GM23338 (cell line): ENCODE measurements at regions not wholly inside any gene's neighbourhood (a gene's known extent, or its start where the extent isn't known, plus 50 kb on each side); places are given as distances from the start of the nearest gene placed in this dataset.

Experiments
- ATAC-seq: fragments of 200-7000 bp; cut with Tn5 transposase; 3 replicates; pipeline ENCODE4 v1.9.1; 2020
- DNase-seq: peaks from one replicate; pipeline ENCODE4 v3.0.0-alpha.2; 2015; ENCODE audit warnings: low spot score
- H2AFZ ChIP-seq: fragments of 200-600 bp; sonication (generic); 2 replicates; pipeline ENCODE4 v1.8.0; 2016; ENCODE audit warnings: antibody characterized with exemption, mild to moderate bottlenecking, moderate library complexity
- H3F3A ChIP-seq: fragments of 200-600 bp; sonication (generic); replicated peaks from 2 replicates; pipeline ENCODE4 v1.8.0; 2017; ENCODE audit warnings: antibody characterized with exemption, mixed run types, low read depth
- H3K27ac ChIP-seq: fragments of 200-600 bp; sonication (generic); 2 replicates; pipeline ENCODE4 v1.6.1; 2016; ENCODE audit warnings: low read depth
- H3K27me3 ChIP-seq: fragments of 200-600 bp; sonication (generic); 2 replicates; pipeline ENCODE4 v1.8.0; 2016; ENCODE audit warnings: mild to moderate bottlenecking, mixed run types, moderate library complexity; ENCODE audit not compliant: insufficient read depth
- H3K36me3 ChIP-seq: fragments of 200-600 bp; sonication (generic); 2 replicates; pipeline ENCODE4 v1.8.0; 2016; ENCODE audit warnings: mild to moderate bottlenecking; ENCODE audit not compliant: insufficient read depth
- H3K4me1 ChIP-seq: fragments of 200-600 bp; sonication (generic); 2 replicates; pipeline ENCODE4 v1.8.0; 2016; ENCODE audit warnings: mild to moderate bottlenecking, moderate library complexity; ENCODE audit not compliant: insufficient read depth
- H3K4me2 ChIP-seq: fragments of 200-600 bp; sonication (generic); 2 replicates; pipeline ENCODE4 v1.7.1; 2017; ENCODE audit warnings: mixed run types
- H3K4me3 ChIP-seq: fragments of 200-600 bp; sonication (generic); 2 replicates; pipeline ENCODE4 v1.6.1; 2016; ENCODE audit warnings: mixed run types
- H3K79me2 ChIP-seq: fragments of 200-600 bp; sonication (generic); replicated peaks from 2 replicates; pipeline ENCODE4 v1.8.0; 2017; ENCODE audit warnings: mild to moderate bottlenecking; ENCODE audit not compliant: insufficient read depth
- H3K9me2 ChIP-seq: fragments of 200-600 bp; sonication (generic); 2 replicates; pipeline ENCODE4 v1.8.0; 2017; ENCODE audit not compliant: insufficient read depth
- H4K20me1 ChIP-seq: fragments of 200-600 bp; sonication (generic); replicated peaks from 2 replicates; pipeline ENCODE4 v1.8.0; 2017; ENCODE audit warnings: mild to moderate bottlenecking; ENCODE audit not compliant: insufficient read depth
- H3K27ac Mint-ChIP-seq: 2 replicates; pipeline ENCODE4 v1.8.0; 2020; ENCODE audit warnings: inconsistent platforms, mild to moderate bottlenecking, moderate library complexity, mixed read lengths
- H3K27me3 Mint-ChIP-seq: 3 replicates; pipeline ENCODE4 v1.8.0; 2022; ENCODE audit warnings: low read depth, mild to moderate bottlenecking, moderate library complexity, mixed read lengths, inconsistent platforms; ENCODE audit not compliant: insufficient read depth, poor library complexity
- H3K36me3 Mint-ChIP-seq: 3 replicates; pipeline ENCODE4 v1.8.0; 2021; ENCODE audit warnings: low read depth, mild to moderate bottlenecking, inconsistent platforms, moderate library complexity, mixed read lengths
- H3K4me1 Mint-ChIP-seq: 3 replicates; pipeline ENCODE4 v1.8.0; 2020; ENCODE audit warnings: mild to moderate bottlenecking, inconsistent platforms, mixed read lengths
- H3K4me3 Mint-ChIP-seq: 3 replicates; pipeline ENCODE4 v1.8.0; 2021; ENCODE audit warnings: moderate library complexity, mild to moderate bottlenecking, inconsistent platforms, mixed read lengths
- H3K9me3 Mint-ChIP-seq: 3 replicates; pipeline ENCODE4 v1.8.0; 2020; ENCODE audit warnings: moderate library complexity, mild to moderate bottlenecking, inconsistent platforms, mixed read lengths
- CREB1 ChIP-seq: fragments of 250-450 bp; sonication (Bioruptor Pico); IDR thresholded peaks from 2 replicates; pipeline ENCODE4 v1.5.0; 2020; ENCODE audit warnings: low read depth, mild to moderate bottlenecking, moderate library complexity
- CTCF ChIP-seq, 2 experiments: fragments of 200-600 bp in 1 of 2; sonication (generic) in 1 of 2; conservative IDR thresholded peaks; 2 replicates each; pipeline versions ENCODE4 v1.5.1 to v1.6.1; 2016 to 2017; ENCODE audit warnings: antibody characterized with exemption in 2 of 2, low read depth in 2 of 2, mild to moderate bottlenecking in 2 of 2, moderate library complexity in 1 of 2
- ETS1 ChIP-seq: IDR thresholded peaks from 2 replicates; pipeline ENCODE4 v1.6.1; 2016; ENCODE audit warnings: antibody characterized with exemption
- EZH2 ChIP-seq: fragments of 200-600 bp; sonication (generic); IDR thresholded peaks from one replicate; pipeline ENCODE4 v1.8.0; 2017; ENCODE audit warnings: antibody characterized with exemption, mild to moderate bottlenecking, low read depth; ENCODE audit not compliant: unreplicated experiment
- EZH2phosphoT487 ChIP-seq: fragments of 200-600 bp; sonication (generic); IDR thresholded peaks from one replicate; pipeline ENCODE4 v1.8.1; 2018; ENCODE audit warnings: antibody characterized with exemption; ENCODE audit not compliant: unreplicated experiment
- JUNB ChIP-seq: IDR thresholded peaks from one replicate; pipeline ENCODE4 v1.6.1; 2016; ENCODE audit warnings: antibody characterized with exemption; ENCODE audit not compliant: unreplicated experiment
- NANOG ChIP-seq: IDR thresholded peaks from 2 replicates; pipeline ENCODE4 v1.6.1; 2016; ENCODE audit warnings: antibody characterized with exemption, borderline replicate concordance
- POLR2AphosphoS5 ChIP-seq: IDR thresholded peaks from 2 replicates; pipeline ENCODE4 v1.6.1; 2016; ENCODE audit warnings: antibody characterized with exemption, low read depth
- REST ChIP-seq: IDR thresholded peaks from one replicate; pipeline ENCODE4 v1.6.1; 2018; ENCODE audit warnings: antibody characterized with exemption; ENCODE audit not compliant: unreplicated experiment
- STAT1 ChIP-seq: IDR thresholded peaks from one replicate; pipeline ENCODE4 v1.6.1; 2016; ENCODE audit warnings: antibody characterized with exemption; ENCODE audit not compliant: unreplicated experiment
- ZNF114 ChIP-seq: fragments of 250-450 bp; sonication (Bioruptor Pico); IDR thresholded peaks from 2 replicates; pipeline ENCODE4 v1.5.0; 2020; ENCODE audit warnings: mild to moderate bottlenecking, moderate library complexity
- ZNF331 ChIP-seq: fragments of 250-450 bp; sonication (Bioruptor Pico); IDR thresholded peaks from 2 replicates; pipeline ENCODE4 v1.5.0; 2020; ENCODE audit warnings: low read depth, mild to moderate bottlenecking, moderate library complexity
- ZNF462 ChIP-seq: fragments of 250-450 bp; sonication (Bioruptor Pico); IDR thresholded peaks from 2 replicates; pipeline ENCODE4 v1.5.0; 2020; ENCODE audit warnings: mild to moderate bottlenecking, moderate library complexity

GRCh38 chr15:97678656-97679055 is 281.8 kb upstream of the ARRDC4 start:
- Histone ChIP-seq H3K4me3 (no peak overlapping the region), H3K9me2 (0 out of 2 replicates have a peak, but pooled peaks cover 2% of the 10 kb centered on the region), H4K20me1 (no peaks in the 10 kb centered on the region), H2AFZ (no peak overlapping the region), H3K4me2 (no peak overlapping the region), H3K79me2 (no peaks in the 10 kb centered on the region), H3K27me3 (no peaks in the 10 kb centered on the region), H3F3A (no peaks in the 10 kb centered on the region), H3K36me3 (no peaks in the 10 kb centered on the region), H3K27ac (no peak overlapping the region), H3K4me1 (no peaks in the 10 kb centered on the region)
- H3K27me3 Mint-ChIP-seq = no peaks in the 10 kb centered on the region
- ATAC-seq = no peak
- no peaks in the 10 kb centered on the region for H3K4me1 Mint-ChIP-seq
- H3K36me3 Mint-ChIP-seq = no peaks in the 10 kb centered on the region
- no peak for TF ChIP-seq ZNF331 (CRISPR knock-in tag)
- TF ChIP-seq EZH2phosphoT487 = no peak
- TF ChIP-seq ETS1 = no peak
- no peak for TF ChIP-seq EZH2
- no peak for TF ChIP-seq STAT1
- no peak for TF ChIP-seq POLR2AphosphoS5
- no peak for TF ChIP-seq REST
- no peak for TF ChIP-seq NANOG
- no peak for TF ChIP-seq JUNB
- TF ChIP-seq CTCF (conservative IDR thresholded peaks at IDR 0.05; ENCODE audit: low read depth in 2 of 2) = no peak
- TF ChIP-seq ZNF114 (CRISPR knock-in tag) = no peak
- no peak for TF ChIP-seq CREB1 (CRISPR knock-in tag)
- no peak for TF ChIP-seq ZNF462
- no peak overlapping the region for H3K27ac Mint-ChIP-seq
- DNase-seq = no peak
- no peak overlapping the region for H3K4me3 Mint-ChIP-seq
- no peaks in the 10 kb centered on the region for H3K9me3 Mint-ChIP-seq
